ENCODE measurements at regions not wholly inside any gene's neighbourhood (a gene's known extent, or its start where the extent isn't known, plus 50 kb on each side); places are given as distances from the start of the nearest gene placed in this dataset.

- no peak for ATAC-seq (ENCODE audit: insufficient number of reproducible peaks, low FRiP score, low read depth)
- no peaks in the 10 kb centered on the region for H3K4me1 ChIP-seq (ENCODE audit: control insufficient read depth in 1 of 2, low read depth in 2 of 2)
- no peak for TF ChIP-seq CTCF (IDR thresholded peaks at IDR 0.05)
These were observed 222.3 kb upstream of the BOD1L1 start for GRCh38 chr4:13849778-13850177.

GRCh38 chr4:13851085-13851940, 223.8 kb upstream of the BOD1L1 start:
- no peak for DNase-seq (ENCODE audit: low spot score)
- Histone ChIP-seq H3K36me3 (no peaks in the 10 kb centered on the region), H3K4me3 (no peak overlapping the region), H3K27me3 (replicated peaks; ENCODE audit: insufficient read depth) (no peaks in the 10 kb centered on the region), H3K9me3 (no peaks in the 10 kb centered on the region), H3K4me1 (ENCODE audit: control insufficient read depth in 1 of 2, low read depth in 2 of 2) (no peaks in the 10 kb centered on the region), H3K27ac (no peak overlapping the region)
- ATAC-seq (ENCODE audit: insufficient number of reproducible peaks, low FRiP score, low read depth): no peak
- TF ChIP-seq CTCF (IDR thresholded peaks at IDR 0.05): no peak

More at GRCh38 chr4:13849778-13850177, 222.3 kb upstream of the BOD1L1 start:
- no peaks in the 10 kb centered on the region for H3K27me3 ChIP-seq (replicated peaks; ENCODE audit: insufficient read depth)
- H3K4me3 ChIP-seq: no peak overlapping the region
- no peaks in the 10 kb centered on the region for H3K9me3 ChIP-seq
- H3K36me3 ChIP-seq: no peaks in the 10 kb centered on the region
- no peak for DNase-seq (ENCODE audit: low spot score)
- no peak overlapping the region for H3K27ac ChIP-seq

- Histone ChIP-seq H3K4me1 (ENCODE audit: control insufficient read depth in 1 of 2, low read depth in 2 of 2) (no peaks in the 10 kb centered on the region), H3K9me3 (no peaks in the 10 kb centered on the region), H3K4me3 (no peak overlapping the region), H3K27me3 (replicated peaks; ENCODE audit: insufficient read depth) (no peaks in the 10 kb centered on the region), H3K27ac (no peak overlapping the region), H3K36me3 (no peaks in the 10 kb centered on the region)
- TF ChIP-seq CTCF (IDR thresholded peaks at IDR 0.05): no peak
- ATAC-seq (ENCODE audit: insufficient number of reproducible peaks, low FRiP score, low read depth) (no peak), DNase-seq (ENCODE audit: low spot score) (no peak)
These were observed 224.9 kb upstream of the BOD1L1 start for GRCh38 chr4:13852411-13852810.

- H3K27ac ChIP-seq: no peak overlapping the region
- no peak for DNase-seq (ENCODE audit: low spot score)
- no peak for ATAC-seq (ENCODE audit: insufficient number of reproducible peaks, low FRiP score, low read depth)
- no peak overlapping the region for H3K4me3 ChIP-seq
- H3K27me3 ChIP-seq (replicated peaks; ENCODE audit: insufficient read depth): no peaks in the 10 kb centered on the region
- no peaks in the 10 kb centered on the region for H3K9me3 ChIP-seq
- no peaks in the 10 kb centered on the region for H3K4me1 ChIP-seq (ENCODE audit: control insufficient read depth in 1 of 2, low read depth in 2 of 2)
- H3K36me3 ChIP-seq: no peaks in the 10 kb centered on the region
- no peak for TF ChIP-seq CTCF (IDR thresholded peaks at IDR 0.05)
These were observed 228.9 kb upstream of the BOD1L1 start for GRCh38 chr4:13856387-13856786.

GRCh38 chr4:13857397-13857796, 229.9 kb upstream of the BOD1L1 start:
- no peak overlapping the region for H3K4me3 ChIP-seq
- no peak for TF ChIP-seq CTCF (IDR thresholded peaks at IDR 0.05)
- H3K9me3 ChIP-seq: no peaks in the 10 kb centered on the region
- DNase-seq (ENCODE audit: low spot score) (no peak), ATAC-seq (ENCODE audit: insufficient number of reproducible peaks, low FRiP score, low read depth) (no peak)
- no peaks in the 10 kb centered on the region for H3K27me3 ChIP-seq (replicated peaks; ENCODE audit: insufficient read depth)
- H3K27ac ChIP-seq: no peak overlapping the region
- H3K36me3 ChIP-seq: no peaks in the 10 kb centered on the region
- H3K4me1 ChIP-seq (ENCODE audit: control insufficient read depth in 1 of 2, low read depth in 2 of 2): no peaks in the 10 kb centered on the region

Data from thoracic aorta (tissue), 2 donors.